ENCODE measurements at regions not wholly inside any gene's neighbourhood (a gene's known extent, or its start where the extent isn't known, plus 50 kb on each side); places are given as distances from the start of the nearest gene placed in this dataset.

GRCh38 chr6:113301651-113302050 is 555.5 kb upstream of the MARCKS start:
- DNase-seq (ENCODE audit: low read depth), result no peak

- DNase-seq (ENCODE audit: low read depth), result no peak
These were observed 553.0 kb upstream of the MARCKS start for GRCh38 chr6:113304116-113304515.

DNA sequence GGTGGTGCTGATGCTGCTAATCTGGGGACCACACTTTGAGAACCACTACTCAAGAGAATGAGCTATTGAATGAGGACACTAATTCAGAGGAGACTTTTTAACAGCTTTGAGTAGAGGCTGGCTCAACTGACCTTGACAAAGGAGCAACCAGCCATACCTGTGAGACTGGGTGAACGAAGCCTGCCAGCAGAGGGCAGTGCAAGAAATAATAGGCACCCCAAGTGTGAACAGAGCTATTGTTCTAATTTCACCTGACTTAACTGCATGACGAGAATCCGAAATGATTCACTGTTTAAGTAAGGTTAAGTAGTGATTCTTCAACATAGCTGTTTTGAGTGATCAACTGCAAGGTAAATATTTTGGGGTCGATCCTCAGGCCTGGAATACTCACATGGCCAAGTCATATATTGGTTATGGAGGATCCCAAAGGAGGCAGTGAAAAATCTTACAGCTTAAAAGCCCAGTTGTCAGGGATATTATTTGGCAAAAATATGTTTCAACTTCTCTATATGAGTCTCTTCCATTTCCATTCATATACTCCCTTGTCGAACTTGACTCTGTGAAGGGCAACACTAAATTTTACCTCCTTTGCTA is 550.5 kb upstream of the MARCKS start:
- DNase-seq (ENCODE audit: low read depth), result no peak

GRCh38 chr6:113308266-113308665 is 548.9 kb upstream of the MARCKS start:
- DNase-seq (ENCODE audit: low read depth), result no peak

DNA sequence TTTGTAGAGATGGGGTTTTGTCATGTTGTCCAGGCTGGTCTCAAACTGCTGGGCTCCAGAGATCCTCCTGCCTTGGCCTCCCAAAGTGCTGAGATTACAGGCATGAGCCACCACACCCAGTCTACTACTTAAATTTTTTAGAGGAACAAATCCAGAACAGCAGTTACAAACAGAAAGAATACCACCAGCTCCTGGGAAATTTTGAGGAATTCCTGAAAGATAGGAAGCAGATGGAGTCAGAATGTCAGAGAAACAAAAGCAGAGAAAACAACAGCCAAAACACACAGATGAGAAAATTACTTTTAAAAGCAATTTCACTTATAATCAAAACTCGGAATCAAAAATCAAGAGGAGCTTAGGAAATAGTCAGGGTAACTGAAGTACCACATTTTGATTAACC is 543.3 kb upstream of the MARCKS start:
- no peak for DNase-seq (ENCODE audit: low read depth)

- no peak for DNase-seq (ENCODE audit: low read depth)
These were observed 542.0 kb upstream of the MARCKS start for GRCh38 chr6:113315165-113315564.

DNA sequence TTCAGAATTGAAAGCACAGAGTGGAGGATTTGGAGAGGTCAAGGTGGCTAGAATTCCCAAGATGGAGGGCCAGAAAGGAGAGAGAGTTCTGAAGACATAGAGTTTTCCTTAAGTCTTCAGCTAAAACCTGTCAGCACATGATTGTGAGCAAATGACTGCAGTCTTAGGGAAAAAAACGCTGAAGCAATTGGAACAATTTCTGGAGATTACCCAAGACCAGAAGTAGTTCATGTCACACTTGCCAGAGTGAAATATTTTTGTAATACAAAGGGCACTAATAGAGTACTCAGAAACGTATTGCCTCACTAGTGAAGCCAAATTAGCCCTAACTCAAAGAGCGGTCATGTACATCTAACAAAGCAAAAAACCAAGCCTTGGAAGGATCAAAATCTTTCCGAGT is 541.3 kb upstream of the MARCKS start:
- no peak for DNase-seq (ENCODE audit: low read depth)

GRCh38 chr6:113317442-113317841 is 539.7 kb upstream of the MARCKS start:
- no peak for DNase-seq (ENCODE audit: low read depth)

- no peak for DNase-seq (ENCODE audit: low read depth)
These were observed 539.1 kb upstream of the MARCKS start for GRCh38 chr6:113317891-113318574.

- DNase-seq (ENCODE audit: low read depth), result no peak
These were observed 538.6 kb upstream of the MARCKS start for GRCh38 chr6:113318575-113318917.

- DNase-seq (ENCODE audit: low read depth), result no peak
These were observed 536.5 kb upstream of the MARCKS start for GRCh38 chr6:113320653-113321052.

- no peak for DNase-seq (ENCODE audit: low read depth)
These were observed 530.4 kb upstream of the MARCKS start for GRCh38 chr6:113326781-113327180.

- DNase-seq (ENCODE audit: low read depth), result no peak
These were observed 528.2 kb upstream of the MARCKS start for GRCh38 chr6:113328886-113329381.

DNA sequence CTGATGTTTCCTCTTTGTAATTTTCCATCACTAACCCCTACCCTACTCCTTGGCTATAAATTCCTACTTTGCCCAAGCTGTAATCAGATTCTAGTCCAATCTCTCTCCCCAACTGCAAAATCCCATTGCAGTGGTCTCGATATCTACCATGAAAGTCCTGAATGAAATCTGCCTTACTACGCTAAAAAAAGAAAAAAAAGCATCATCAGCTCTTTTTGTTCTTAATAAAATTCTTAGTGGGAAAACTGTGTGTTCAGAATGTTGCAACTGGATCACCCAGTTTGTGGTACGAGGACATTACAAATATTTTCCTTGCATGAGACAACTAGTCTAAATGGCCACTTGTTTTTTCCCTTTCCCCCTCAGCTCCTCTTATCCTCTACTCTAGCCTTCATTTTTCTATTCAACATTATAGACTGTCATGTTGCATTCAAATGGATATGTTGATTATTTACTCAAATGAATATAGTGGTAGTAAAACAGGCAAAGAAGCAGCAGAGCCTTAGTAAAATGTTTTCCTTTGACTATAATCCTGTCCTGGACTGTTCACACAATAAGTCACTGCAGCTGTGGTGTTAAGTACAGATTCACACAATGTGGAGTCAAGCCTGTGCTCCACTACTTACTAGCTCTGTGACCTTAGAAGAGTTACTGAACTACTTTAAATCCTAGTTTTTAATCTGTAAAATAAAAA is 527.1 kb upstream of the MARCKS start:
- DNase-seq (ENCODE audit: low read depth), result no peak

GRCh38 chr6:113330636-113330946 is 526.6 kb upstream of the MARCKS start:
- no peak for DNase-seq (ENCODE audit: low read depth)

- no peak for DNase-seq (ENCODE audit: low read depth)
These were observed 526.1 kb upstream of the MARCKS start for GRCh38 chr6:113331021-113331420.

- no peak for DNase-seq (ENCODE audit: low read depth)
These were observed 518.5 kb upstream of the MARCKS start for GRCh38 chr6:113338644-113339043.

GRCh38 chr6:113339209-113339608 is 517.9 kb upstream of the MARCKS start:
- DNase-seq (ENCODE audit: low read depth), result no peak

DNA sequence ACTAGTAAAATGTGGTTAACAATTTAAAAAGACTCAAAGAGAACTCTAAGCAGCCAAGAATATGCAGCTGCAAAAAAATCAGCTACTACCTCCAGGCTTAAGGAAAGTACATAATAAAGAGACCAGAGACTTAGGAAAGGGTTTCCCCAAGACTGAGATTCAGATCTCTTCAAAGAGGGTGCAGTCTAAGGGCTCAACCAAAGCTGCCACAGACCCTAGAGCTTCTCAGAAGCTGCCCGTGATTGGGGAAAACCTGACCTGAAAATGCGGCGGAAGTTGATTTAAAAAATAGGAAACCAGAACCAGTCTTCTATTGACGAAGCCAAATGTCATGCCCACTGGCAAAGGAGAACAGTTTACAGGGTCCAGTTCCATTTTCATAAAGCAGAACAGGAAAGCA is 516.8 kb upstream of the MARCKS start:
- DNase-seq (ENCODE audit: low read depth), result no peak

GRCh38 chr6:113343940-113344339 is 513.2 kb upstream of the MARCKS start:
- no peak for DNase-seq (ENCODE audit: low read depth)

GRCh38 chr6:113344969-113345368 is 512.2 kb upstream of the MARCKS start:
- no peak for DNase-seq (ENCODE audit: low read depth)

DNA sequence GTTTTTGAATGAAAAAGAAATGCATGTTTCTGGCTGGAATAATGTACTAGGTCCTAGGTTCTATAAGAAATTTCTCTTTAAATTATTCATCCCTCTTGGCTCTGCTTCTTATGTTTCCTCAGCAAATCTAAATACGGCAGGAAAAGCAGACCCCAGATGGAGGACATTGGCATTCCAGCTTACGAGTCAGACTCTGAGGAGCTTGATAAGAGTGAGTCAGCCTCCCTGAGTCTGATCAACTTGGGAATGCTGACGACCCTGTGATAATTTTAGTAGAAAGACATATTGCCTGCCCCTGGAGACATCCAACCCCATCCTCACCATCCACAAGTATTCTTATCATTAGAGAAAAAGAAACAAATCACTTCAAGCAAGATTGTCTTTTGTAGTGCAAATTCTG is 509.7 kb upstream of the MARCKS start:
- no peak for DNase-seq (ENCODE audit: low read depth)

GRCh38 chr6:113350461-113350860 is 506.7 kb upstream of the MARCKS start:
- DNase-seq (ENCODE audit: low read depth), result no peak

Measured in T-helper 22 cell (primary cell).